ENCODE measurements at regions not wholly inside any gene's neighbourhood (a gene's known extent, or its start where the extent isn't known, plus 50 kb on each side); places are given as distances from the start of the nearest gene placed in this dataset.
"Not testable (repeated sequence)": the region's sequence is repeated elsewhere in the genome, so short reads cannot be mapped to it uniquely, and the experiment has no call there.

- DNase-seq (ENCODE audit: low read depth in 2 of 3, low spot score in 2 of 3), result no peak
These were observed 183.5 kb upstream of the ANXA10 start for GRCh38 chr4:167908816-167909215.

DNA sequence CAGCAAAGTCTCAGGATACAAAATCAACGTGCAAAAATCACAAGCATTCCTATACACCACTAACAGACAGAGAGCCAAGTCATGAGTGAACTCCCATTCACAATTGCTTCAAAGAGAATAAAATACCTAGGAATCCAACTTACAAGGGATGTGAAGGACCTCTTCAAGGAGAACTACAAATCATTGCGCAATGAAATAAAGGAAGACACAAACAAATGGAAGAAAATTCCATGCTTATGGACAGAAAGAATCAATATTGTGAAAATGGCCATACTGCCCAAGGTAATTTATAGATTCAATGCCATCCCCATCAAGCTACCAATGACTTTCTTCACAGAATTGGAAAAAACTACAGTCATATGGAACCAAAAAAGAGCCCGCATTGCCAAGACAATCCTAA is 179.8 kb upstream of the ANXA10 start:
- not testable (repeated sequence) for DNase-seq (ENCODE audit: low read depth in 2 of 3, low spot score in 2 of 3)

DNA sequence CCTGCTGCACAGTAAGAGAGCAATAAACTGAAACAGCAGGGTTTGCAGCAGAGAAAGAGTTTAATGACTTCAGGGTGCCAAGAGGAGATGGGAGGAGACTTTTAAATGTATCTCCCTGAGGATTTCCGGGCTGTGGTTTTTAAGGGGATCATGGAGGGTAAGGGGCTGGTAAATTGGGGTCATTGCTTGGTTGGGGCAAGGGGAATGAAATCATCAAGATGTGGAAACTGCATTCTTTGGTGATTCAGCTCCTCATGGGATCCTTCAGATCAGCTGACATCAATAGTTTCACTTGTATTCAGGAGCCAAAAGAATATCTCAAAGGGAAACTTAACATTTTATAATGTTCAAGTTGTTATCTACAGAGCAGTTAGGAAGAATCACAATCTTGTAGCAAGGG is 174.3 kb upstream of the ANXA10 start:
- no peak for DNase-seq (ENCODE audit: low read depth in 2 of 3, low spot score in 2 of 3)

DNA sequence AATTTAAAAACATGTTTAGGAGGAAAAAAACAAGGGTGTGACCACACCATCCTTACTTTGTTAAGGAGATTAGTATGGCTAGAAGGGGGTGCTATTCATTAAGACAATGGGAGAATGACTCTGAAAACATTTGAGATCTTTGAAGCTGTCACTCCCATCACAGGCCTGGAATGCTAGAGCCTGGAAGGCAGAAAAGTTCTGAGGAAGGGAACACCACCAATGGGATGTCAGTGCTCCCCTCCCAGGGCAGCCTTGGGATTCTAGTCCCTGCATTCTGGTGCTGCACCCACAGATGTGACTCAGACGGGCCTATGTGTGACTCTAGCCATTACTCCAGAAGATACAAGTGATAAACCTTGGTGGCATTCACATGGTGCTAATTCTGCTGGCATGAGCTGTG is 162.2 kb upstream of the ANXA10 start:
- DNase-seq (ENCODE audit: low read depth in 2 of 3, low spot score in 2 of 3), result no peak

DNA sequence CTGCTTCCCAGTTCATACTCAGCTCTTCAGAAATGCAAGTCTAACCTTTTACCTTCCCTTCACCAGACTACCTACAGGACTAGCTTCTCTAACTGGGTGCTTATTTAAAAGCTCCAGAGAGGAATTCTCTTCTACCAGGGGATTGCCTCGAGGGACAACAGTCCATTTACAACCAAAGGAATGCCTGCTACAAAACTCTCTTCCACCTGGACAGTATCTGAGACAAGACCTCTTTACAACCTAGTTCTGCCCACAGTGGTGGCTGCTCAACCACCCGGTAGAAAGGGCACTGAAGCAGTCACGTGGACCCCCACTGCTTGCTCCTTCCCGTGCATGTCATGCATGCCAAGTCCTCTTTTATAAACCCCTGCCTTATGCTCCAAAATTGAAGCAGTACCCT is 158.1 kb upstream of the ANXA10 start:
- no peak for DNase-seq (ENCODE audit: low read depth in 2 of 3, low spot score in 2 of 3)

DNA sequence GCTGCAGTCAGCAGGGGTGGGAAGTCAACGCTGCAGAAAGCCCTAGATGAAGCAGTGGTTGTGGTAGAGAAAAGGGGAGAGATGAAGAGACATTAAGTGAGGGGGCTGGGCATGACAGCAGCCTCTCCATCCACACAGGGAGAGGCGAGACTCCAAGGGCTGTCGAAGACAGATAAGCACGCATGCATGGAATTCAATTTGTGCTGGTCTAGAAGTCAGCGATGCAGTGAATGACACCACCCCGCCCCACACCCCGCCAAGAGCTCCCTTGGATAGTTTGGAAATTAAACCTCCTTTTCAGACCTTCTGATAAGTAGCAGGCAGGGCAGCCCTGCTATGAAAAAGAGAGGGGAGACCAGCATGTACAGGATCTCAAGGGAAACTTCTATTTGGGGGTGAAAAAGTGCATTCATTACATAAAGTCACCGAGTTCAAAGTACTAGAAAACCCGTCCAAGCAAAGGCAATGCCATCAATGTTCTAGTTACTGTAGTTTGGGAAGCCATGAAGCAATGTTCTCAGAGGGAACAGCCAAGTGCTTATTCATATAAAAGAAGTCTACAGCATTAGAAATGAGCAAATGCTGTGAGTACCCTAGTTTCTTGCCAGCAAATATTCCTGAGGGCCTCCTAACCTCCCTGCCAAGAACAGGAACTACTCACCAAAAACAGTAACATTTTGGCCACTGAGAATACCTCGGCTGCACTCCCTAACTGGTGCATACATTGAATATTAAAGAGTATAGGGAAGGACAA is 152.3 kb upstream of the ANXA10 start:
- DNase-seq (ENCODE audit: low read depth in 2 of 3, low spot score in 2 of 3), result no peak

GRCh38 chr4:167943872-167944505 is 148.3 kb upstream of the ANXA10 start:
- no peak for DNase-seq (ENCODE audit: low read depth in 2 of 3, low spot score in 2 of 3)

DNA sequence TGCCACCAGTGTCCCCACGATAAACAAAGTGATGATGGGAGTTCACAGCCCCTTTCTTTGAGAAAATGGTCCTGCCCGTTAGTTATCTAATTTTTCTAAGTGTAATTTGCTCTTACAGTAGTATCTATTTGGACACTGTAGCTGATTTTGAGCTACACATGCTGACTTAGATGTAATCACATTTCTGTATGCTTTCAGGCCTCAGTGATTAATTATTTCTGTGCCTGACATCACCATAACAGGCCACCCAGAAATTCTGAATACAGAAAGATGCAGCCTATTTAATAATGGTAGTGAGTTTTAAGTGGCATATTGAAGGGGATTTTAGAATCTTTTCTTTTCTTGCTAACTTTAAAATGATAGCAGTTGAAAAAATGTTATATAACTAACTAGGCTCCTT is 147.6 kb upstream of the ANXA10 start:
- DNase-seq (ENCODE audit: low read depth in 2 of 3, low spot score in 2 of 3), result no peak

GRCh38 chr4:167955006-167955405 is 137.3 kb upstream of the ANXA10 start:
- no peak for DNase-seq (ENCODE audit: low read depth in 2 of 3, low spot score in 2 of 3)

- DNase-seq (ENCODE audit: low read depth in 2 of 3, low spot score in 2 of 3), result no peak
These were observed 135.7 kb upstream of the ANXA10 start for GRCh38 chr4:167956676-167957075.

GRCh38 chr4:167964766-167965373 is 127.5 kb upstream of the ANXA10 start:
- DNase-seq (ENCODE audit: low read depth in 2 of 3, low spot score in 2 of 3), result no peak

DNA sequence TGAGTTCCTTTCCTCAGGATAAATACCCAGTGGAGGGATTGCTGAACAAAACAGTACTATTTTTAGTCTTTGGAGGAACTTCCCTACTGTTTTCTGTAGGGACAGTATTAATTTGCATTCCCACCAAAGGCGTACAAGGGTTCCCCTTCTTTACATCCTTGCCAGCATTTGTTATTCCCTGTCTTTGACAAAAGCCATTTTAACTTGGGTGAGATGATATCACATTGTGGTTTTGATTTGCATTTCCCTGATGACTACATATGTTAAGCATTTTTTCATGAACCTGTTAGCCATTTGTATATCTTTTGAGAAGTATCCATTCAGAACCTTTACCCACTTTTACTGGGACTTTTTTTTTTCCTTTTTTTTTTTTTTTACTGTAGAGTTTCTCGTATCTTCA is 126.2 kb upstream of the ANXA10 start:
- DNase-seq (ENCODE audit: low read depth in 2 of 3, low spot score in 2 of 3), result no peak

DNA sequence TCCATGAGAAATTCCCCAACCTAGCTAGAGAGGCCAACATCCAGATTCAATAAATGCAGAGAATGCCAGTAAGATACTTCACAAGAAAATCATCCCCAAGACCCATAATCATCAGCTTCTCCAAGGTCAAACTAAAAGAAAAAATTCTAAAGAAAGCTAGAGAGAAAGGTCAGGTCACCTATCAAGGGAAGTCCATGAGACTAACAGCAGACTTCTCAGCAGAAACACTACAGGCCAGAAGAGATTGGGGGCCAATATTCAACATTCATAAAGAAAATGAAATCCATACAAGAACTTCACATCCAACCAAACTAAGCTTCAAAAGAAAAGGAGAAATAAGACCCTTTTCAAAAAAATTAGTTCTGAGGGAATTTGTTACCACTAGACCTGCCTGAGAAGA is 118.8 kb upstream of the ANXA10 start:
- DNase-seq (ENCODE audit: low read depth in 2 of 3, low spot score in 2 of 3), result no peak

GRCh38 chr4:167985565-167985964 is 106.8 kb upstream of the ANXA10 start:
- DNase-seq (ENCODE audit: low read depth in 2 of 3, low spot score in 2 of 3), result no peak

- no peak for DNase-seq (ENCODE audit: low read depth in 2 of 3, low spot score in 2 of 3)
These were observed 106.3 kb upstream of the ANXA10 start for GRCh38 chr4:167986044-167986443.

- DNase-seq (ENCODE audit: low read depth in 2 of 3, low spot score in 2 of 3), result no peak
These were observed 105.1 kb upstream of the ANXA10 start for GRCh38 chr4:167987285-167987684.

GRCh38 chr4:167989815-167990214 is 102.5 kb upstream of the ANXA10 start:
- no peak for DNase-seq (ENCODE audit: low read depth in 2 of 3, low spot score in 2 of 3)

GRCh38 chr4:168008112-168008511 is 84.2 kb upstream of the ANXA10 start:
- DNase-seq (ENCODE audit: low read depth in 2 of 3, low spot score in 2 of 3), result not testable (repeated sequence)

DNA sequence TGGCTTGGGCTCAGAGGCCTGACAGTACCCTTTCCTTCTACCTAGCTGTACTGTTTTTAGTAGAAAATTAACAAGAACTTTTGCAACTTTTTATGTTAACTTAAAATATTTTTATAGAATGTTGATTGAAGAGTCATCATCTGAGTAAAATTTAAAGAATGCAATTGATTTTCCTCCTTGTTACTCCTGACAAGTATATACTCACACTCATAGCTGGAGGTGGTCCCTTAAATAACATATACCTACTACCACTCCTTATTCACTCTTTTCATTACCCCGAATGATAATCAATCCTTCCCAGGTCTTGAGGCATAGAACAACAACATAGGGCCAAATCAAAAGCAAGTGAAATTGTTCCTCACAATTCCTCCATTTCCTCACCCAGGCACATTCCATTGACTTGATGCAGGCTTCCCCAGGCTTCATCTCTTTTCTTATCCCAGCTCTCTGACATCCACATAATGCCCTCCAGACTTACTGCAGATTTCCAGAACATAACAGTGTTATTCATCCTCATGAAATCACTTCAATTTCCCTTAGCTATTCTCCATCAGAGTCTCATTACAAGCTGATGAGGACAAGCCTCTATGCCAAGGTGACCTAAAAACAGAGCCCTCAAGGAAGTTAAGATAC is 73.2 kb upstream of the ANXA10 start:
- no peak for DNase-seq (ENCODE audit: low read depth in 2 of 3, low spot score in 2 of 3)

- DNase-seq (ENCODE audit: low read depth in 2 of 3, low spot score in 2 of 3), result no peak
These were observed 72.4 kb upstream of the ANXA10 start for GRCh38 chr4:168019921-168020320.

DNA sequence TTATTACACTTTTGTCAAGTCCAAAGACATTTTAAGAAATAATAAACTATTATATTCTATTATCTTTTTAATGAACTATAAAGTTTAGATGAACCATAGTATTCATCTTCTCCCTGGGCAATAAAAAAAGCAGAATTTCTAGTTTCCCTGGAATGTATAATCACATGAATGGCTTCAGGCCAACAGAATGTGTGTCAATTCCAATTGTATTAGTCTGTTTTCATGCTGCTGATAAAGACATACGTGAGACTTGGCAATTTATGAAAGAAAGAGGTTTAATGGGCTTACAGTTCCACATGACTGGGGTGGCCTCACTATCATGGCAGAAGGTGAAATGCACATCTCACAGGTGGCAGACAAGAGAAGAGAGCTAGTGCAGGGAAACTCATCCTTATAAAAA is 70.7 kb upstream of the ANXA10 start:
- DNase-seq (ENCODE audit: low read depth in 2 of 3, low spot score in 2 of 3), result no peak

- no peak for DNase-seq (ENCODE audit: low read depth in 2 of 3, low spot score in 2 of 3)
These were observed 63.8 kb upstream of the ANXA10 start for GRCh38 chr4:168028568-168028967.

Data from hematopoietic multipotent progenitor cell (in vitro differentiated cells).